ENCODE measurements at regions not wholly inside any gene's neighbourhood (a gene's known extent, or its start where the extent isn't known, plus 50 kb on each side); places are given as distances from the start of the nearest gene placed in this dataset.

DNA sequence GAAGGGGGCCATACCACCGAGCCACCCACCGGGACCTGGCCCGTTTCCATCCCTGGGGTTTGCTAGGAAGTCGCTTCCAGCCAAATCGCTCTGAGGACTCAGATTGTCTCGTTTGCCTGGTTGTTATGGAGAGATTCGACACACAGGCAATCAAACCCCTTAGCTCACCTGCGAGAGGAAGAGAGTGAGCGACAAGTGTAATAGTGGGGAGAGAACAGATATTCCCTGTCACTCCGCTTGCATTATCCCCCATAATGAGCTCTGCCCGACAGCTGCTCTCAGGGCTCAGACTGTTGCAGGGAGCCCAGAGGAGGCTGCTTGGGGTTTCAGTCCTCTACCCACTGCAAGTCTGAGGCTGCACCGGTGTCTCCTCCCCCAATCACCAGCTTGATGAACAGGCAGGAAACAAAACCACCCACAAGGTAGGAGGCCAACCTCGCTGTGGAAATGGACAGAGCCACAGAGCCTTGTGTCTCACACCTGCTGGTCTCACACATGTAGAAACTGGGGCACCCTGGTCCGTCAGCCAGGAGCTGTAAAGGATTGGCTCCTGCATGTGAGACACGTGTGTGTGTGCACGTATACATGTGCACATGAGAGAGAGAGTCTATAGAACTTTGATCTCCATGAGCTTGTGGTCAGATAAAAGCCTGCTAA is 351.1 kb downstream of the BUD13 start:
- ChIA-PET POLR2A (no interaction called here), CTCF (no interaction called here)
- in situ Hi-C loops (cut with HindIII; ENCODE audit: low pct_unique_long_range_greater_than_20kb, low sequenced_read_pairs) = no loop called here
- TF ChIP-seq TCF7L2 (IDR thresholded peaks at IDR 0.05; ENCODE audit: low read depth, low read length) = no peak
- no peak for TF ChIP-seq POLR2AphosphoS5 (IDR thresholded peaks at IDR 0.05; ENCODE audit: low read depth, low read length)
- TF ChIP-seq SIN3A (IDR thresholded peaks at IDR 0.05; ENCODE audit: borderline replicate concordance, insufficient read depth, low read depth, low read length) = no peak
- TF ChIP-seq, protein P1, sequence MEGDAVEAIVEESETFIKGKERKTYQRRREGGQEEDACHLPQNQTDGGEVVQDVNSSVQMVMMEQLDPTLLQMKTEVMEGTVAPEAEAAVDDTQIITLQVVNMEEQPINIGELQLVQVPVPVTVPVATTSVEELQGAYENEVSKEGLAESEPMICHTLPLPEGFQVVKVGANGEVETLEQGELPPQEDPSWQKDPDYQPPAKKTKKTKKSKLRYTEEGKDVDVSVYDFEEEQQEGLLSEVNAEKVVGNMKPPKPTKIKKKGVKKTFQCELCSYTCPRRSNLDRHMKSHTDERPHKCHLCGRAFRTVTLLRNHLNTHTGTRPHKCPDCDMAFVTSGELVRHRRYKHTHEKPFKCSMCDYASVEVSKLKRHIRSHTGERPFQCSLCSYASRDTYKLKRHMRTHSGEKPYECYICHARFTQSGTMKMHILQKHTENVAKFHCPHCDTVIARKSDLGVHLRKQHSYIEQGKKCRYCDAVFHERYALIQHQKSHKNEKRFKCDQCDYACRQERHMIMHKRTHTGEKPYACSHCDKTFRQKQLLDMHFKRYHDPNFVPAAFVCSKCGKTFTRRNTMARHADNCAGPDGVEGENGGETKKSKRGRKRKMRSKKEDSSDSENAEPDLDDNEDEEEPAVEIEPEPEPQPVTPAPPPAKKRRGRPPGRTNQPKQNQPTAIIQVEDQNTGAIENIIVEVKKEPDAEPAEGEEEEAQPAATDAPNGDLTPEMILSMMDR (IDR thresholded peaks at IDR 0.05) = no peak
- TF ChIP-seq, protein P2, sequence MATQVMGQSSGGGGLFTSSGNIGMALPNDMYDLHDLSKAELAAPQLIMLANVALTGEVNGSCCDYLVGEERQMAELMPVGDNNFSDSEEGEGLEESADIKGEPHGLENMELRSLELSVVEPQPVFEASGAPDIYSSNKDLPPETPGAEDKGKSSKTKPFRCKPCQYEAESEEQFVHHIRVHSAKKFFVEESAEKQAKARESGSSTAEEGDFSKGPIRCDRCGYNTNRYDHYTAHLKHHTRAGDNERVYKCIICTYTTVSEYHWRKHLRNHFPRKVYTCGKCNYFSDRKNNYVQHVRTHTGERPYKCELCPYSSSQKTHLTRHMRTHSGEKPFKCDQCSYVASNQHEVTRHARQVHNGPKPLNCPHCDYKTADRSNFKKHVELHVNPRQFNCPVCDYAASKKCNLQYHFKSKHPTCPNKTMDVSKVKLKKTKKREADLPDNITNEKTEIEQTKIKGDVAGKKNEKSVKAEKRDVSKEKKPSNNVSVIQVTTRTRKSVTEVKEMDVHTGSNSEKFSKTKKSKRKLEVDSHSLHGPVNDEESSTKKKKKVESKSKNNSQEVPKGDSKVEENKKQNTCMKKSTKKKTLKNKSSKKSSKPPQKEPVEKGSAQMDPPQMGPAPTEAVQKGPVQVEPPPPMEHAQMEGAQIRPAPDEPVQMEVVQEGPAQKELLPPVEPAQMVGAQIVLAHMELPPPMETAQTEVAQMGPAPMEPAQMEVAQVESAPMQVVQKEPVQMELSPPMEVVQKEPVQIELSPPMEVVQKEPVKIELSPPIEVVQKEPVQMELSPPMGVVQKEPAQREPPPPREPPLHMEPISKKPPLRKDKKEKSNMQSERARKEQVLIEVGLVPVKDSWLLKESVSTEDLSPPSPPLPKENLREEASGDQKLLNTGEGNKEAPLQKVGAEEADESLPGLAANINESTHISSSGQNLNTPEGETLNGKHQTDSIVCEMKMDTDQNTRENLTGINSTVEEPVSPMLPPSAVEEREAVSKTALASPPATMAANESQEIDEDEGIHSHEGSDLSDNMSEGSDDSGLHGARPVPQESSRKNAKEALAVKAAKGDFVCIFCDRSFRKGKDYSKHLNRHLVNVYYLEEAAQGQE (IDR thresholded peaks at IDR 0.05; ENCODE audit: insufficient read depth in 1 of 2, low read depth in 2 of 2, low read length in 1 of 2) = no peak
- intact Hi-C loops (cut with micrococcal nuclease; ENCODE audit: unreplicated experiment) = no loop called here
- Histone ChIP-seq H3K4me3 (ENCODE audit: low read depth in 2 of 2, low read length in 2 of 2) (no peak overlapping the region), H3K27me3 (ENCODE audit: control insufficient read depth, insufficient read depth, low read length) (peaks cover 6% of the 10 kb centered on the region; the same call in 1 of the 2 replicates), H3K4me1 (ENCODE audit: control insufficient read depth, insufficient read depth, low read length) (no peaks in the 10 kb centered on the region), H3K27ac (ENCODE audit: low read length) (no peak overlapping the region), H3K36me3 (ENCODE audit: control insufficient read depth, insufficient read depth, low read length) (no peaks in the 10 kb centered on the region), H3K9me3 (ENCODE audit: control insufficient read depth, insufficient read depth, low read depth, low read length) (no peaks in the 10 kb centered on the region)
- BruUV-seq (replicated peaks) = no TSS peak
- DNase-seq (ENCODE audit: low read depth, low spot score) = no peak
- no peak for ATAC-seq

DNA sequence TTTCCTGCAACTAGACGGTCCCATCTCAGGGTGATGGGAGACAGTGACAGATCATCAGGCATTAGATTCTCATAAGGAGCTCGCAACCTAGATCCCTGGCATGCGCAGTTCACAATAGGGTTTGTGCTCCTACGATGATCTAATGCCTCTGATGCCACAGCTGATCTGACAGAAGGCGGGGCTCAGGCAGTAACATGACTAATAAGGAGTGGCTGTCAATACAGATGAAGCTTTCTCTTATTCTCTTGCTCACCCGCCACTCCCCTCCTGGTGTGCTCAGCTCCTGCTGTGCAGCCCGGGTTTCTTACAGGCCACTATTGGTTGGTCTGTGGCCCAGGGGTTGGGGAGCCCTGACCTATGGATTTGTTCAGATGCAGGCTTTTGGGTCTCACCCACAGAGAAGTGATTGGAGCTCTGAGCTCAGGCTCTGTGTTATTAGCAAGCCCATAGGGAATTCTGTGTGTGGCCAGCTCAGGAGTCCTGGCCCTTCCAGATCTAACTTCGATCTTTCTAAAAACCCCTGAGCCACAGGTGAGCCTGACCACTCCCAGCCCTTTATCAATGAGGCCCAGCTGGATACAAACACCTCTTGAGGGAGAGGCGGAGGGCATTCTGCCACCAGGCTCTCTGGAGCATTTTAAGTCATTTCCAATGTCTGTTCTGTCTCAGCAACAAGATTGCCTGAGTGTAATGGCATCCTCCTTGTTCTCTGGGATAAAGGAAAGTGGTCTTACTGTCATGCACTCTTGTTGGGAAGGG is 351.8 kb downstream of the BUD13 start:
- ATAC-seq (no peak), DNase-seq (ENCODE audit: low read depth, low spot score) (no peak)
- ChIA-PET CTCF (no interaction called here), POLR2A (no interaction called here)
- H3K36me3 ChIP-seq (ENCODE audit: control insufficient read depth, insufficient read depth, low read length) = no peaks in the 10 kb centered on the region
- H3K4me1 ChIP-seq (ENCODE audit: control insufficient read depth, insufficient read depth, low read length) = no peaks in the 10 kb centered on the region
- TF ChIP-seq SIN3A (IDR thresholded peaks at IDR 0.05; ENCODE audit: borderline replicate concordance, insufficient read depth, low read depth, low read length) = no peak
- TF ChIP-seq, protein P2 (IDR thresholded peaks at IDR 0.05; ENCODE audit: insufficient read depth in 1 of 2, low read depth in 2 of 2, low read length in 1 of 2) = no peak
- TF ChIP-seq TCF7L2 (IDR thresholded peaks at IDR 0.05; ENCODE audit: low read depth, low read length) = no peak
- TF ChIP-seq, protein P1 (IDR thresholded peaks at IDR 0.05) = no peak
- TF ChIP-seq POLR2AphosphoS5 (IDR thresholded peaks at IDR 0.05; ENCODE audit: low read depth, low read length) = no peak
- intact Hi-C loops (cut with micrococcal nuclease; ENCODE audit: unreplicated experiment) (no loop called here), in situ Hi-C loops (cut with HindIII; ENCODE audit: low pct_unique_long_range_greater_than_20kb, low sequenced_read_pairs) (no loop called here)
- no peak overlapping the region for H3K4me3 ChIP-seq (ENCODE audit: low read depth in 2 of 2, low read length in 2 of 2)
- H3K27me3 ChIP-seq (ENCODE audit: control insufficient read depth, insufficient read depth, low read length) = peaks cover 6% of the 10 kb centered on the region; the same call in 1 of the 2 replicates
- H3K27ac ChIP-seq (ENCODE audit: low read length) = no peak overlapping the region
- no peaks in the 10 kb centered on the region for H3K9me3 ChIP-seq (ENCODE audit: control insufficient read depth, insufficient read depth, low read depth, low read length)
- no TSS peak for BruUV-seq (replicated peaks)
